GM12872 (cell line): ENCODE measurements at regions not wholly inside any gene's neighbourhood (a gene's known extent, or its start where the extent isn't known, plus 50 kb on each side); places are given as distances from the start of the nearest gene placed in this dataset.

ENCODE experiments used
- TF ChIP-seq, protein P1 (sequence below): IDR thresholded peaks from 3 replicates; pipeline ENCODE4 v1.5.1; 2011; ENCODE audit warnings: low read depth, mild to moderate bottlenecking, low read length, moderate library complexity; ENCODE audit not compliant: insufficient read depth

- TF ChIP-seq, protein P1, sequence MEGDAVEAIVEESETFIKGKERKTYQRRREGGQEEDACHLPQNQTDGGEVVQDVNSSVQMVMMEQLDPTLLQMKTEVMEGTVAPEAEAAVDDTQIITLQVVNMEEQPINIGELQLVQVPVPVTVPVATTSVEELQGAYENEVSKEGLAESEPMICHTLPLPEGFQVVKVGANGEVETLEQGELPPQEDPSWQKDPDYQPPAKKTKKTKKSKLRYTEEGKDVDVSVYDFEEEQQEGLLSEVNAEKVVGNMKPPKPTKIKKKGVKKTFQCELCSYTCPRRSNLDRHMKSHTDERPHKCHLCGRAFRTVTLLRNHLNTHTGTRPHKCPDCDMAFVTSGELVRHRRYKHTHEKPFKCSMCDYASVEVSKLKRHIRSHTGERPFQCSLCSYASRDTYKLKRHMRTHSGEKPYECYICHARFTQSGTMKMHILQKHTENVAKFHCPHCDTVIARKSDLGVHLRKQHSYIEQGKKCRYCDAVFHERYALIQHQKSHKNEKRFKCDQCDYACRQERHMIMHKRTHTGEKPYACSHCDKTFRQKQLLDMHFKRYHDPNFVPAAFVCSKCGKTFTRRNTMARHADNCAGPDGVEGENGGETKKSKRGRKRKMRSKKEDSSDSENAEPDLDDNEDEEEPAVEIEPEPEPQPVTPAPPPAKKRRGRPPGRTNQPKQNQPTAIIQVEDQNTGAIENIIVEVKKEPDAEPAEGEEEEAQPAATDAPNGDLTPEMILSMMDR = no peak
These were observed 342.1 kb downstream of the SLC4A3 start for GRCh38 chr2:219969508-219969907.

DNA sequence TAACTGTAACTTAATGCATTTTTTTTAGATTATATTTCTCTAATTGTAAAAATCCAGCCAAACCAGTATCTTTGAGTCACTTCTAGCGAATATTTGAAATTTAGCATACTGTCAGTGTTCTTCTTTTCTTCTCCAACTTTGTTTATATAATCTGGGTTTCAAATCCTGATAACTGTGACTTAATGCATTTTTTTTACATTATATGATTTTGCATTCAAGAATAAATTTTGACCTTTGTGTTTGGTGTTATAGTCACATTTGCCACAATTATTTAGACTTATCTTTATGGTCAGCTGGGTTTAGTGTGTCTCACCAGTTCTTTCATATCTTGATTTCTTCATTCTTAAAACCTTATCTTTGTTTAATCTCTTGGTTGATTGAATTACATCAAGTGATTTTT is 345.7 kb downstream of the SLC4A3 start:
- TF ChIP-seq, protein P1 = no peak

DNA sequence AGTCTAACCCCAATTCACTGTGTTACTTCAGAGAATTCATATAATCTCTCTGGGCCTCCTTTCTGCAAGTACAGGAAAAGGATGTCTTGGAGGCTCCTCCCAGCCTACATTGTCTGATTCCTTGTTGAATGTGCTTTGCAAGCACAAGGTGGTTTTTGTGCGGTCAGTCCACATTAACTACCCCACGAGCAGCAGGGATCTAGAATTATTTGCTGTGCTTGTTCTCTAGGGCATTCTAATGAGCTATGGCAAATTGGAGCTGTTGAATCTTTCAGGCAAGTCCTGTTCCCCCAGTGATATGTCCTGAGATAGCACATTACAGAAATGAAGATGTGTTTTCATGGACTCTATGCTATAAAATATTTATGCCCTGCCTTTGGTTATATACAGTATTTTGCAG is 349.4 kb downstream of the SLC4A3 start:
- TF ChIP-seq, protein P1 = no peak

DNA sequence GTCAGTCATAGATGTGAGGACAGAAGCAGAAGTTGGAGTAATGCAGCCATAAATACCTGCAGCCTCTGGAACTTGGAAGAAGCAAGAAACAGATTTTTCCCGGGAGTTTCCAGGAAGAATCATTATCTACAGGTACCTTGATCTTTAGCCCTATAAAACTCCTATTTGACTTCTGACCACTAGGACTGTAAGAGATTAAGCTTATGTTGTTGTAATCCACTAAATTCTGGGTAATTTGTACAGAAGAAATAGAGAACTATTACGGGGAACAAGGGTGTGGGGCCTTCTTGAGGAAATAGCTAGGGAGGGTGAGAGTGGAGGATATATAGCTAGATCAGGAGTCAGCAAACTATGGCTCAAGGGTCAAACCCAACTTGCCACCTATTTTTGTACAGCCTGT is 353.2 kb downstream of the SLC4A3 start:
- TF ChIP-seq, protein P1 = no peak

DNA sequence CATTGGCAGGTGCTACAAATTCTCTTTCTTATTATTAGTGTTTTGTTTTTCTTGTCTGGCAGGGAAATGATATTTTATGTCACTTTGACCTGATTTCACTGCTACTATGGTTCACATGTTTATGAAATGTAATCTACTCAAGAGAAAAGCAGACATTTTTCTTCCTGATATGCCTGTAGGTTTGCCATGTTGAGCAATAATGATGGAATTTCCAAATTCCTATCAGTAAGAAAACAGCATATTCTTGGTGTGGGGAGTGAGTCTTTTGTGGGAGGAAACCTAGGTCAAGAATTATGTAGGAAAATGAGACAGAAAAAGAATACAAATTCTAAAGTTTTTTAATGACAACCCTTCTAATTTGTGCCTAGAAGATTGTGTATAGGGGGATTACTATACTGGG is 356.4 kb downstream of the SLC4A3 start:
- TF ChIP-seq, protein P1 = no peak

DNA sequence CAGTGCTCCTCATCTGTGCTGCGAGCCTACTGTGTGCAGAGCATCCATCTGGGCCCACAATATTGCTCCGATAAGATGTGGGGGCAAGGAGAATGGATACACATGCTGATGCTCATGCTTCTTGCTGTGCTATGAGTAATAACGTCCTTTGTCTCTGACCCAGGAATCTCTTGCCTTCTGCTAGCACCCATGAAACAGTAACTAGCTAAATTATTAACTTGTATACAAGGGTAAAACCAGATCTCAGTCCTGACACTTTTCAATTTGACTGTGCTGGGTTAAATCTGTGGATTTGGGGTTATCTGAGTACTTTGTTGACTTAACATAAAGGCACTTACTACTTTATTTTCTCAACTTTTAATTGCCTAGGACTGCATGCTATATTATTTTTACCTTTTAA is 357.6 kb downstream of the SLC4A3 start:
- TF ChIP-seq, protein P1 = no peak

DNA sequence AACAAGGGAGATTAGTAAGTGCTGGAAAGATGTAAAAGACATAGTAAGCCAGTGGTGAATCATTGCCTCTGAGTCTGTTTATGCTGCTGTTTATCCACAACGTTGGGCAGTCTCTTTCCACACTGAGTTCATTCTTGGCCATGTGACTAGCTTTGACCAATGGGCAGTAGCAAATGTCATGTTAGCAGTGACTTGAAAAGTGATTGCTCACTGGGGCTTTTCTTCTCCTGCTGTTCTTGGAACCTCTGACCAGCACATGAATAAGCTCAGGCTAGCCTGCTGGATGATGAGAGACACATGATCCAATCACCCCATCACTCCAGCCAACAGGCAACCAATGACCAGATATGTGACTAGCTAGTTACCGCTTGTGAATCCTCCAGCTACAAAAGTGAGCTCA is 360.4 kb downstream of the SLC4A3 start:
- TF ChIP-seq, protein P1 = no peak

- TF ChIP-seq, protein P1 = no peak
These were observed 362.3 kb downstream of the SLC4A3 start for GRCh38 chr2:219989744-219990143.
